HFFc6 (cell line): ENCODE measurements at regions not wholly inside any gene's neighbourhood (a gene's known extent, or its start where the extent isn't known, plus 50 kb on each side); places are given as distances from the start of the nearest gene placed in this dataset.

Experiments used
- DNase-seq: peaks from one replicate; pipeline ENCODE4 v3.0.0-alpha.2; 2018
- H3K27ac Mint-ChIP-seq: 2 replicates; pipeline ENCODE4 v1.8.0; 2020; ENCODE audit warnings: mild to moderate bottlenecking, mixed read lengths
- H3K27me3 Mint-ChIP-seq: 2 replicates; pipeline ENCODE4 v1.8.0; 2021; ENCODE audit warnings: mild to moderate bottlenecking, moderate library complexity, mixed read lengths; ENCODE audit not compliant: insufficient read depth
- H3K36me3 Mint-ChIP-seq: 2 replicates; pipeline ENCODE4 v1.8.0; 2021; ENCODE audit warnings: low read depth, mixed read lengths
- H3K4me1 Mint-ChIP-seq: 2 replicates; pipeline ENCODE4 v1.8.0; 2020; ENCODE audit warnings: low read depth, mixed read lengths
- H3K4me3 Mint-ChIP-seq: 2 replicates; pipeline ENCODE4 v1.8.0; 2020; ENCODE audit warnings: mild to moderate bottlenecking, moderate library complexity, mixed read lengths
- H3K9me3 Mint-ChIP-seq: 2 replicates; pipeline ENCODE4 v1.8.0; 2020; ENCODE audit warnings: mild to moderate bottlenecking, mixed read lengths
- CTCF ChIP-seq: fragments of 200-600 bp; sonication (generic); IDR thresholded peaks from 2 replicates; pipeline ENCODE4 v1.5.0; 2021; ENCODE audit warnings: antibody characterized with exemption, mild to moderate bottlenecking

DNA sequence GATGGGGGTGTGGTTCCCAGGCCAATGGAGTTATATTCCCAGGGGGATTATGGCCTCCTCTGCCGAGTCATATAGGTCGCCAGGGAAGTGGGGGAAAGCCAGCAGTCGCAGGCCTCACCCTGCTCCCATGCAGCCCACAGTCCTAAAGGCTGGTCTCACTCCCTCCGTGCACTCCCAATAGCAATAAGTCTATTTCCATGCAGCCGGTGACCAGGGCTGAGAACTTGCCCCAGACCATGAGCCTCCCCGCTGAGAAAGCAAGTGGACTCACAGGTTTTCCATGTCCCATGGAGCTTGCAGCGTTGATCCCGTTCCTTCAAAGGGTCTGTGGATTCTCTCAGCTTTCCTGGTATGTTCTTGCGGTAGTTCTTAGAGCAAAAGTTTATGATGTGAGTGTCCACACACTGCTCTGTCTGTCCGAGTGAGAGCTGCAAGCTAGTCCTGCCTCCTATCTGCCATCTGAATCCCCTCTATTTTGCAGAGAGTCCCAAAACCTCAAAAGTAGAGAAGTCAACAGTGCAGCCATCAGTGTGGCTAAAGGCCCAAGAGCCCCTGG lies 81.7 kb upstream of the TMPRSS2 start:
- Mint-ChIP-seq H3K4me3 (no peak overlapping the region), H3K27ac (no peak overlapping the region), H3K4me1 (no peaks in the 10 kb centered on the region), H3K9me3 (no peaks in the 10 kb centered on the region), H3K36me3 (no peaks in the 10 kb centered on the region), H3K27me3 (peaks cover 22% of the 10 kb centered on the region)
- no peak for TF ChIP-seq CTCF
- no peak for DNase-seq

DNA sequence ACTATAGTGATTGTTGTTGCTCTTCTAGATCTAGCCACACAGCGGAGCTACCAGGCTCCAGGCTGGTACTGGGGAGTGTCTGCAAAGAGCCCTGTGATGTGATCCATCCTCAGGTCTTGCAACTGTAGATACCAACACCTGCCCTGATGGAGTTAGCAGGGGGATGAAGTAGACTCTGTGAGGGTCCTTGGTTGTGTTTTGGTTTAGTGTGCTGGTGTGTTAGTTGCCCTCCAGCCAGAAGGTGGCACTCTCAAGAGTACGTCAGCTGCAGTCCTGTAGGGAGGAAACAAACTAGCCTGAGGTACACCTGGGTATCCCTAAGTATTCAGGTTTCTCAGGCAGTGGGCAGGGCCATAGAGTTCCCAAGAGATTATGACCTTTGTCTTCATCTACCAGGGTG lies 81.2 kb upstream of the TMPRSS2 start:
- peaks cover 20% of the 10 kb centered on the region for H3K27me3 Mint-ChIP-seq
- no peaks in the 10 kb centered on the region for H3K36me3 Mint-ChIP-seq
- no peaks in the 10 kb centered on the region for H3K9me3 Mint-ChIP-seq
- no peaks in the 10 kb centered on the region for H3K4me1 Mint-ChIP-seq
- no peak overlapping the region for H3K27ac Mint-ChIP-seq
- TF ChIP-seq CTCF: 0 out of 2 replicates have a peak, but pooled peaks have one; percentile 4
- no peak overlapping the region for H3K4me3 Mint-ChIP-seq
- DNase-seq: no peak

DNA sequence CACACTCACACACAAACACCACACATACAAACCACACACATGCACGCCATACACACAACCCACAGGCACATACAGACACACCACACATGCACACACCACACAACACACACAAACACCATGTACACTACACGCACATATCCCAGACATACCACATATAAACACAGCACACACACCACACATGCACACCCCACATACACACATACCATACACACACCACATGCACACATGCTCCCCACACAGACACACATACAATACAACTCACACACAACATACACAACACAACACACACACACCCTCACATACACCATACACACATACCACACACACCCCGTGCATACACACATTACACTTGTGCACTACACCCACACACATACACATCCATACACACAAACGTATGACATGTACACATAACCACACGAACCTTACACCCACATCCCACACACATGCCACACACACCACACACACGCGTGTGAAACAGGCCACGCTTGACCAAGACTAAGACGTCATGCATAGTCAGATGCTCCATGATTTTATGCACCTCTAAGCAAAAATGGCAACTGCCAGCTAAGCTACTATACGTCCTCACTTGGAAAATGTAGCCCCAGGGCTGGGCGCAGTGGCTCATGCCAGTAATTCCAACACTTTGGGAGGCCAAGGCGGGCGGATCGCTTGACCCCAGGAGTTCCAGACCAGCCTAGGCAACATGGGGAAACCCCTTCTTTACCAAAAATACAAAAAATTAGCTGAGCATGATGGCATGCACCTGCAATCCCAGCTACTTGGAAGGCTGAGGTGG lies 77.4 kb upstream of the TMPRSS2 start:
- Mint-ChIP-seq H3K27ac (no peak overlapping the region), H3K27me3 (peaks cover 16% of the 10 kb centered on the region), H3K4me3 (no peak overlapping the region), H3K36me3 (no peaks in the 10 kb centered on the region), H3K9me3 (no peaks in the 10 kb centered on the region), H3K4me1 (no peaks in the 10 kb centered on the region)
- DNase-seq: no peak
- no peak for TF ChIP-seq CTCF

DNA sequence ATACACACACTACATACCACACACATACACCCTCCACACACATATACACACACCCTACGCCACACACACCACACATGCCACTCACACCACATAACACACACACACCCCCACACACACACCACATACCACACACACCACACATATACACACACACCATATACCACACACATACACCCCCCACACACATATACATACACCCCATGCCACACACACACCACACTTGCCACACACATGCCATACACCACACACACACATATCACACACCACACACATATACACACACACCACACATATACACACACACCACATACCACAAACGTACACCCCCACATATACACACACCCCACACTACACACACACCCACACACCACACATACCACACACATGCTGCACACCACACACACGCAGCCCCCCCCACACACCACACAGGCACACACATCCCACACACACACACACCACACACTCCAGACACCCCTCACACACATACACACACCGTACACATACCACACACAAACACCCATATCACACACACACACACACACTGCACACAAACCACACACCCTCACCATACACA lies 76.7 kb upstream of the TMPRSS2 start:
- Mint-ChIP-seq H3K9me3 (no peaks in the 10 kb centered on the region), H3K27ac (no peak overlapping the region), H3K36me3 (no peaks in the 10 kb centered on the region), H3K4me1 (no peaks in the 10 kb centered on the region), H3K4me3 (no peak overlapping the region), H3K27me3 (peaks cover 16% of the 10 kb centered on the region)
- DNase-seq: no peak
- no peak for TF ChIP-seq CTCF

GRCh38 chr21:41583274-41583790 lies 75.4 kb upstream of the TMPRSS2 start:
- H3K9me3 Mint-ChIP-seq: peaks cover 9% of the 10 kb centered on the region
- no peak for DNase-seq
- no peak for TF ChIP-seq CTCF
- no peaks in the 10 kb centered on the region; the same call in 1 of the 2 replicates for H3K36me3 Mint-ChIP-seq
- no peak overlapping the region for H3K4me3 Mint-ChIP-seq
- no peaks in the 10 kb centered on the region for H3K4me1 Mint-ChIP-seq
- H3K27ac Mint-ChIP-seq: no peak overlapping the region
- peaks cover 9% of the 10 kb centered on the region for H3K27me3 Mint-ChIP-seq
